Panc1 (cell line): ENCODE measurements at regions not wholly inside any gene's neighbourhood (a gene's known extent, or its start where the extent isn't known, plus 50 kb on each side); places are given as distances from the start of the nearest gene placed in this dataset.

Experiments
- POLR2AphosphoS5 ChIP-seq: IDR thresholded peaks from 2 replicates; pipeline ENCODE4 v1.6.1; 2012; ENCODE audit warnings: mild to moderate bottlenecking, low read depth, low read length, moderate library complexity
- SIN3A ChIP-seq: IDR thresholded peaks from 2 replicates; pipeline ENCODE4 v1.6.1; 2012; ENCODE audit warnings: low read depth, mild to moderate bottlenecking, low read length, moderate library complexity, borderline replicate concordance; ENCODE audit not compliant: insufficient read depth
- TCF7L2 ChIP-seq: IDR thresholded peaks from 2 replicates; pipeline ENCODE4 v1.6.1; 2011; ENCODE audit warnings: mild to moderate bottlenecking, low read depth, low read length, inconsistent platforms
- TF ChIP-seq, protein P1 (sequence below): fragments of 450-650 bp; IDR thresholded peaks from 2 replicates; pipeline ENCODE4 v1.5.1; 2017; ENCODE audit warnings: mild to moderate bottlenecking
- TF ChIP-seq, protein P2 (sequence below), 2 experiments: IDR thresholded peaks; 2 replicates each; pipeline ENCODE4 v1.6.1; 2011 to 2012; ENCODE audit warnings: low read depth in 2 of 2, control low read depth in 1 of 2, low read length in 1 of 2, mild to moderate bottlenecking in 1 of 2, moderate library complexity in 1 of 2; ENCODE audit not compliant: insufficient read depth in 1 of 2

DNA sequence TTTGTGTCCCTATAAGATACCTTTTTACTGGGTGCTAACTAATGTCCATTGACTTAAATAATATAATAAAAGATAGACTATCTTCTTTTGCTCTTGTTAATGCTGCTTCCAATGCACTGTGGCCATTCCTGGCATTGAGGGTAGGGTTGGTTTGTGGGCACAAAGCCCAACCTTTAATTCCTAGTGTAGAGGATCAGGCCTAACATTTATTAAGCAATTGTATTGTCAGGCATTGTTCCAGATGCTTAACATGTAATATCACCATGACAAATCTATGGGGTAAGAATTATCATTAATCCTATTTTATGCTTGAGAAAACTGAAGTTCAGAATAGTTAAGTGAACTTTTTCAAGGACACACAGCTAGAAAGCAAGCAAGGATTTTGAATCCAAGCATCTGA, 60.4 kb upstream of the GPBP1 start:
- TF ChIP-seq, protein P1, sequence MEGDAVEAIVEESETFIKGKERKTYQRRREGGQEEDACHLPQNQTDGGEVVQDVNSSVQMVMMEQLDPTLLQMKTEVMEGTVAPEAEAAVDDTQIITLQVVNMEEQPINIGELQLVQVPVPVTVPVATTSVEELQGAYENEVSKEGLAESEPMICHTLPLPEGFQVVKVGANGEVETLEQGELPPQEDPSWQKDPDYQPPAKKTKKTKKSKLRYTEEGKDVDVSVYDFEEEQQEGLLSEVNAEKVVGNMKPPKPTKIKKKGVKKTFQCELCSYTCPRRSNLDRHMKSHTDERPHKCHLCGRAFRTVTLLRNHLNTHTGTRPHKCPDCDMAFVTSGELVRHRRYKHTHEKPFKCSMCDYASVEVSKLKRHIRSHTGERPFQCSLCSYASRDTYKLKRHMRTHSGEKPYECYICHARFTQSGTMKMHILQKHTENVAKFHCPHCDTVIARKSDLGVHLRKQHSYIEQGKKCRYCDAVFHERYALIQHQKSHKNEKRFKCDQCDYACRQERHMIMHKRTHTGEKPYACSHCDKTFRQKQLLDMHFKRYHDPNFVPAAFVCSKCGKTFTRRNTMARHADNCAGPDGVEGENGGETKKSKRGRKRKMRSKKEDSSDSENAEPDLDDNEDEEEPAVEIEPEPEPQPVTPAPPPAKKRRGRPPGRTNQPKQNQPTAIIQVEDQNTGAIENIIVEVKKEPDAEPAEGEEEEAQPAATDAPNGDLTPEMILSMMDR: no peak
- TF ChIP-seq POLR2AphosphoS5: no peak
- TF ChIP-seq, protein P2, sequence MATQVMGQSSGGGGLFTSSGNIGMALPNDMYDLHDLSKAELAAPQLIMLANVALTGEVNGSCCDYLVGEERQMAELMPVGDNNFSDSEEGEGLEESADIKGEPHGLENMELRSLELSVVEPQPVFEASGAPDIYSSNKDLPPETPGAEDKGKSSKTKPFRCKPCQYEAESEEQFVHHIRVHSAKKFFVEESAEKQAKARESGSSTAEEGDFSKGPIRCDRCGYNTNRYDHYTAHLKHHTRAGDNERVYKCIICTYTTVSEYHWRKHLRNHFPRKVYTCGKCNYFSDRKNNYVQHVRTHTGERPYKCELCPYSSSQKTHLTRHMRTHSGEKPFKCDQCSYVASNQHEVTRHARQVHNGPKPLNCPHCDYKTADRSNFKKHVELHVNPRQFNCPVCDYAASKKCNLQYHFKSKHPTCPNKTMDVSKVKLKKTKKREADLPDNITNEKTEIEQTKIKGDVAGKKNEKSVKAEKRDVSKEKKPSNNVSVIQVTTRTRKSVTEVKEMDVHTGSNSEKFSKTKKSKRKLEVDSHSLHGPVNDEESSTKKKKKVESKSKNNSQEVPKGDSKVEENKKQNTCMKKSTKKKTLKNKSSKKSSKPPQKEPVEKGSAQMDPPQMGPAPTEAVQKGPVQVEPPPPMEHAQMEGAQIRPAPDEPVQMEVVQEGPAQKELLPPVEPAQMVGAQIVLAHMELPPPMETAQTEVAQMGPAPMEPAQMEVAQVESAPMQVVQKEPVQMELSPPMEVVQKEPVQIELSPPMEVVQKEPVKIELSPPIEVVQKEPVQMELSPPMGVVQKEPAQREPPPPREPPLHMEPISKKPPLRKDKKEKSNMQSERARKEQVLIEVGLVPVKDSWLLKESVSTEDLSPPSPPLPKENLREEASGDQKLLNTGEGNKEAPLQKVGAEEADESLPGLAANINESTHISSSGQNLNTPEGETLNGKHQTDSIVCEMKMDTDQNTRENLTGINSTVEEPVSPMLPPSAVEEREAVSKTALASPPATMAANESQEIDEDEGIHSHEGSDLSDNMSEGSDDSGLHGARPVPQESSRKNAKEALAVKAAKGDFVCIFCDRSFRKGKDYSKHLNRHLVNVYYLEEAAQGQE (IDR thresholded peaks at IDR 0.05; ENCODE audit: insufficient read depth in 1 of 2, low read depth in 2 of 2, low read length in 1 of 2): no peak
- TF ChIP-seq TCF7L2: no peak
- no peak for TF ChIP-seq SIN3A
